Suprapubic skin (tissue), 4 donors: ENCODE measurements at regions not wholly inside any gene's neighbourhood (a gene's known extent, or its start where the extent isn't known, plus 50 kb on each side); places are given as distances from the start of the nearest gene placed in this dataset.

Source experiments
- DNase-seq, 2 donors: peaks; one replicate each; pipeline ENCODE4 v3.0.0-alpha.2; 2019; ENCODE audit warnings: low spot score in 2 of 2
- H3K27ac ChIP-seq: fragments of 200-600 bp; sonication (generic); one replicate; pipeline ENCODE4 v1.5.1; 2019
- H3K27me3 ChIP-seq: fragments of 200-600 bp; sonication (generic); one replicate; pipeline ENCODE4 v1.5.1; 2019
- H3K36me3 ChIP-seq: fragments of 200-600 bp; sonication (generic); one replicate; pipeline ENCODE4 v1.5.1; 2019
- H3K4me1 ChIP-seq: fragments of 200-600 bp; sonication (generic); one replicate; pipeline ENCODE4 v1.5.1; 2019
- H3K4me3 ChIP-seq: fragments of 200-600 bp; sonication (generic); one replicate; pipeline ENCODE4 v1.5.1; 2019; ENCODE audit warnings: mild to moderate bottlenecking
- H3K9me3 ChIP-seq: fragments of 200-600 bp; sonication (generic); one replicate; pipeline ENCODE4 v1.5.1; 2019
- EP300 ChIP-seq: sonication (generic); formaldehyde crosslinking; IDR thresholded peaks from one replicate; pipeline ENCODE4 v1.6.1; 2017; ENCODE audit warnings: antibody characterized with exemption
- POLR2A ChIP-seq, 2 donors: fragments of 450-650 bp; IDR thresholded peaks; one replicate each; pipeline ENCODE4 v1.6.1; 2017; ENCODE audit warnings: antibody characterized with exemption in 2 of 2, mild to moderate bottlenecking in 2 of 2, moderate library complexity in 2 of 2
- POLR2AphosphoS5 ChIP-seq, 3 donors: sonication (generic); formaldehyde crosslinking; IDR thresholded peaks; one replicate each; pipeline ENCODE4 v1.6.1; 2017; ENCODE audit warnings: antibody characterized with exemption in 3 of 3
- WGBS: methylation state at CpG from one replicate; pipeline ENCODE4 v1.1.5; 2018; 5-methylcytosine and 5-hydroxymethylcytosine counted together
- TF ChIP-seq, protein P1 (sequence below), 2 donors: fragments of 200-600 bp in 1 of 2; fragments of 450-650 bp in 1 of 2; sonication (generic) in 1 of 2; IDR thresholded peaks; one replicate each; pipeline ENCODE4 v1.5.1; 2016 to 2019; ENCODE audit warnings: antibody characterized with exemption in 2 of 2, mild to moderate bottlenecking in 1 of 2, moderate library complexity in 1 of 2

DNA sequence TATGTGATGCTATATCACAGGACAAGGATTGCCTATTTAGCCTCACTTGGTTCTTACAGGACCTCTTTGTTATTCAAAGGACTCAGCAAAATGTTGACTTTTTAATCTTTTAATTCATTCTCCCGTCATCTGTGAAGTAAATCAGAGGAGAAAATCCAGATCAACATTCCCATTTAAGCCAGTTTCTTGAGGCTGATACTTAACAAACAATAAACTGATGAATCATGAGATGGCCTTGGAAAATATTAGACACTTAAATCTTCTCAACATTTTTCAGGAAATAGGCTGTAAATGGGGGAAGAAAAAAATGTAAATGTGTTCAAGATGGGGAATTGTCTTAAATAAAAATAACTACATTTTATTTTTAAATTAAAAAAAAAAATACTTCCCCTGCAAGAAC is 55.9 kb upstream of the UBR2 start:
- no peak overlapping the region for H3K27ac ChIP-seq
- H3K9me3 ChIP-seq: no peaks in the 10 kb centered on the region
- TF ChIP-seq POLR2AphosphoS5 (IDR thresholded peaks at IDR 0.05) (no peak), EP300 (no peak), POLR2A (IDR thresholded peaks at IDR 0.05) (no peak)
- TF ChIP-seq, protein P1, sequence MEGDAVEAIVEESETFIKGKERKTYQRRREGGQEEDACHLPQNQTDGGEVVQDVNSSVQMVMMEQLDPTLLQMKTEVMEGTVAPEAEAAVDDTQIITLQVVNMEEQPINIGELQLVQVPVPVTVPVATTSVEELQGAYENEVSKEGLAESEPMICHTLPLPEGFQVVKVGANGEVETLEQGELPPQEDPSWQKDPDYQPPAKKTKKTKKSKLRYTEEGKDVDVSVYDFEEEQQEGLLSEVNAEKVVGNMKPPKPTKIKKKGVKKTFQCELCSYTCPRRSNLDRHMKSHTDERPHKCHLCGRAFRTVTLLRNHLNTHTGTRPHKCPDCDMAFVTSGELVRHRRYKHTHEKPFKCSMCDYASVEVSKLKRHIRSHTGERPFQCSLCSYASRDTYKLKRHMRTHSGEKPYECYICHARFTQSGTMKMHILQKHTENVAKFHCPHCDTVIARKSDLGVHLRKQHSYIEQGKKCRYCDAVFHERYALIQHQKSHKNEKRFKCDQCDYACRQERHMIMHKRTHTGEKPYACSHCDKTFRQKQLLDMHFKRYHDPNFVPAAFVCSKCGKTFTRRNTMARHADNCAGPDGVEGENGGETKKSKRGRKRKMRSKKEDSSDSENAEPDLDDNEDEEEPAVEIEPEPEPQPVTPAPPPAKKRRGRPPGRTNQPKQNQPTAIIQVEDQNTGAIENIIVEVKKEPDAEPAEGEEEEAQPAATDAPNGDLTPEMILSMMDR (IDR thresholded peaks at IDR 0.05): no peak
- no peak overlapping the region for H3K4me3 ChIP-seq
- no peaks in the 10 kb centered on the region for H3K4me1 ChIP-seq
- WGBS: 62% methylated on average over 1 of the region's 1 CpG
- no peaks in the 10 kb centered on the region for H3K27me3 ChIP-seq
- no peaks in the 10 kb centered on the region for H3K36me3 ChIP-seq
- no peak for DNase-seq

DNA sequence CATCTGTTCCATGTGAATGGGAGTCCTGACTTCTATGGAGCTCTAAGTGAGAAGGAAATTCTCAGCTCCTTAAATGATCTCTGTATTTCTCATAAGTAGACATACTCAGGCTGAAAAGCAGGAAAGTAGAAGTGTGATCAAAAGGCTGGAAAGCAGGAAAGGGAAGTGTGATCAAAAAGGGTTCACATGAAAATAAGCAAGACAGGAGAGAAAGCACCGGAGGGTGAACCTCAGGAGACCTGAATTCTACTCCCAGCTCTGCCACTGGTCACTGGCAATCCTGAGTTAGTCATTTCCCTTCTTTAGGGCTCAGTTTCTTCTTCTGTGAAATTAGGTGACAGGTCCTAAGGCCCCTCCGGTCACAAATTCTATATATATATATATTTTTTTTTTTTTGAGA is 55.5 kb upstream of the TRERF1 start:
- TF ChIP-seq, protein P1 (IDR thresholded peaks at IDR 0.05): no peak
- no peak for TF ChIP-seq EP300
- no peak for TF ChIP-seq POLR2AphosphoS5 (IDR thresholded peaks at IDR 0.05)
- no peak for TF ChIP-seq POLR2A (IDR thresholded peaks at IDR 0.05)
- Histone ChIP-seq H3K4me1 (no peaks in the 10 kb centered on the region), H3K36me3 (no peaks in the 10 kb centered on the region), H3K27me3 (no peaks in the 10 kb centered on the region), H3K27ac (no peak overlapping the region), H3K4me3 (no peak overlapping the region), H3K9me3 (no peaks in the 10 kb centered on the region)
- DNase-seq: no peak
- WGBS: 41% methylated on average over 2 of the region's 2 CpGs

DNA sequence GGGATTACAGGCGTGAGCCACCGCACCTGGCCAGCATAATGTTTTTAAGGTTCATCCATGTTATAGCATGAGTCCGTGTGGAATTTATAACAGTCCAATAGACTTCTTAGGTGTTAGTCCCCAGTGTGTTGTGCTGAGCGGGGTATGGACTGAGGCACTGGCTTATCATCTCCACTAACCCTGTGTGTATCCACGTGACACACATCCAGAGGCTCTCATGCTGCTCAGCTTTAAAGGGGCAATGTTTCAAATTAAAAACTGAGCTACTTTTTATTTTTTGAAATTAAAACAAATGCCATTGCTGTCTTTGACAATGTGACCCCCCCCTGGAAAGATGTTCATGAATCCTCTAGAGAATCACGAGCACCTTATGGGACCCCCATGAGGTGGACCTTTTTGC is 54.3 kb upstream of the TRERF1 start:
- Histone ChIP-seq H3K9me3 (no peaks in the 10 kb centered on the region), H3K27me3 (no peaks in the 10 kb centered on the region), H3K4me1 (no peaks in the 10 kb centered on the region), H3K27ac (peak overlapping the region; percentile 38), H3K36me3 (no peaks in the 10 kb centered on the region), H3K4me3 (no peak overlapping the region)
- no peak for DNase-seq
- WGBS: 92% methylated on average over 6 of the region's 6 CpGs
- no peak for TF ChIP-seq EP300
- TF ChIP-seq, protein P1 (IDR thresholded peaks at IDR 0.05): no peak

DNA sequence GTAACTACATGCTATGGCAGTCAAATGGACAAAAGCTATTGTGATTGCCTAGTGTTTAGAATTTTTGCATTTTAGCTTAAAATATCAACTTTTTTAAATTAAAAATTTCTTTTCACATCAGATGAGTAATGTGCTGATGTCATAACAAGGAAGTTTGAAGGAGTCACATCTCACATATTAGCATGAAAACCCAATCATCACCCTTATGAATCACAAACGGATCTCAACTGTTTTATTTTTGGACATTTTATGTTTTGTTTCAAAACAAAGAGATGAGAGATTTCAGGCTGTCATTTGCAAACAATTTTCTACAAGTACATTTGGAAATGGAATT is 53.6 kb upstream of the TRERF1 start:
- H3K4me3 ChIP-seq: no peak overlapping the region
- no peak overlapping the region for H3K27ac ChIP-seq
- H3K9me3 ChIP-seq: no peaks in the 10 kb centered on the region
- no peaks in the 10 kb centered on the region for H3K4me1 ChIP-seq
- H3K36me3 ChIP-seq: no peaks in the 10 kb centered on the region
- TF ChIP-seq POLR2AphosphoS5 (IDR thresholded peaks at IDR 0.05) (no peak), POLR2A (IDR thresholded peaks at IDR 0.05) (no peak), EP300 (no peak)
- TF ChIP-seq, protein P1 (IDR thresholded peaks at IDR 0.05): no peak
- no peaks in the 10 kb centered on the region for H3K27me3 ChIP-seq
- no peak for DNase-seq
- 18% methylated on average over 1 of the region's 1 CpG for WGBS

DNA sequence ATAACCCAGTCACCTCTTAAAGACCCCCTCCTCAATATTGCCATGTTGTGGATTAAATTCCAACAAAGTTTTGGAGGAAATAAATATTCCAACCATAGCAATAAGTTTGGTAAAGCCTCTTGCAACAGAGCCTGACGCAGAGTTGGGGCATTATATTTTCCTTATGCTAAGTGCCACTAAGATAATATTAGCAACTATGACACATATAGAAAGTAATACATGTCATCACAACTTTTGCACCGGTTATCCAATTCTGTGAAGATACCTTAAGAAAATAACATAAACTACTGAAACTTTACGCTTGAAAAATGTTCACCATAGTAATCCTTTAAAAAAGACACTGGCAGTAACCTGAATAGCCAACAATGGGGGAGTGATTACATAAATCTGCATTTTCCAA is 52.2 kb upstream of the TRERF1 start:
- Histone ChIP-seq H3K4me3 (no peak overlapping the region), H3K27ac (no peak overlapping the region), H3K4me1 (no peaks in the 10 kb centered on the region), H3K36me3 (no peaks in the 10 kb centered on the region), H3K27me3 (no peaks in the 10 kb centered on the region), H3K9me3 (no peaks in the 10 kb centered on the region)
- no peak for DNase-seq
- TF ChIP-seq, protein P1 (IDR thresholded peaks at IDR 0.05): no peak
- TF ChIP-seq EP300: no peak
- TF ChIP-seq POLR2A (IDR thresholded peaks at IDR 0.05): no peak
- no peak for TF ChIP-seq POLR2AphosphoS5 (IDR thresholded peaks at IDR 0.05)
- 95% methylated on average over 3 of the region's 3 CpGs for WGBS
